HL-60 (cell line): ENCODE measurements at regions not wholly inside any gene's neighbourhood (a gene's known extent, or its start where the extent isn't known, plus 50 kb on each side); places are given as distances from the start of the nearest gene placed in this dataset.

Source experiments
- GABPA ChIP-seq: IDR thresholded peaks from 2 replicates; pipeline ENCODE4 v1.6.1; 2012; ENCODE audit warnings: low read depth
- POLR2AphosphoS5 ChIP-seq: IDR thresholded peaks from 2 replicates; pipeline ENCODE4 v1.6.1; 2012; ENCODE audit warnings: low read depth
- REST ChIP-seq: IDR thresholded peaks from 2 replicates; pipeline ENCODE4 v1.6.1; 2012; ENCODE audit warnings: low read depth; ENCODE audit not compliant: insufficient replicate concordance
- SPI1 ChIP-seq: IDR thresholded peaks from 2 replicates; pipeline ENCODE4 v1.6.1; 2012; ENCODE audit warnings: low read depth, mild to moderate bottlenecking, borderline replicate concordance
- TF ChIP-seq, protein P1 (sequence below): IDR thresholded peaks from one replicate; pipeline ENCODE4 v1.5.1; 2011; ENCODE audit warnings: low read length, control low read depth, inconsistent platforms; ENCODE audit not compliant: insufficient read depth

DNA sequence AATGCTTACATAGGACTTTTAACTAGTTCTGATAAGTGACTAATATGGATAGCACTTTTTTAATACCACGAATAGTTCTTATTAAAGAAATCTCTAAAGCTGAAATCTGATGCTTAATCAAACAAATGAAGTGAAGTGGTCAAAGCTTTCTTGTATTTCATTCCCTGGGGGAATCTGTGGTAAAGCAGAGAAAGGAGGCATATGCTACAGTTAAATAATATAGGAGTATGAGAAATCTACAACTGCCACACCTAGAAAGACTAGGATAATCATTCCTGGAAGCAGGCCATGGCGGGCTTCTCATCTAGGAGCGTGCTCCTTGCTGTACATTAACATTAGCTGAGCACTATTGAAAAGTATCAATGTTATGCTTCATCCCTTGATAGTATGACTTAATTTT is 835.7 kb downstream of the OTOL1 start:
- TF ChIP-seq, protein P1, sequence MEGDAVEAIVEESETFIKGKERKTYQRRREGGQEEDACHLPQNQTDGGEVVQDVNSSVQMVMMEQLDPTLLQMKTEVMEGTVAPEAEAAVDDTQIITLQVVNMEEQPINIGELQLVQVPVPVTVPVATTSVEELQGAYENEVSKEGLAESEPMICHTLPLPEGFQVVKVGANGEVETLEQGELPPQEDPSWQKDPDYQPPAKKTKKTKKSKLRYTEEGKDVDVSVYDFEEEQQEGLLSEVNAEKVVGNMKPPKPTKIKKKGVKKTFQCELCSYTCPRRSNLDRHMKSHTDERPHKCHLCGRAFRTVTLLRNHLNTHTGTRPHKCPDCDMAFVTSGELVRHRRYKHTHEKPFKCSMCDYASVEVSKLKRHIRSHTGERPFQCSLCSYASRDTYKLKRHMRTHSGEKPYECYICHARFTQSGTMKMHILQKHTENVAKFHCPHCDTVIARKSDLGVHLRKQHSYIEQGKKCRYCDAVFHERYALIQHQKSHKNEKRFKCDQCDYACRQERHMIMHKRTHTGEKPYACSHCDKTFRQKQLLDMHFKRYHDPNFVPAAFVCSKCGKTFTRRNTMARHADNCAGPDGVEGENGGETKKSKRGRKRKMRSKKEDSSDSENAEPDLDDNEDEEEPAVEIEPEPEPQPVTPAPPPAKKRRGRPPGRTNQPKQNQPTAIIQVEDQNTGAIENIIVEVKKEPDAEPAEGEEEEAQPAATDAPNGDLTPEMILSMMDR, result no peak
- TF ChIP-seq POLR2AphosphoS5, result no peak
- TF ChIP-seq REST, result no peak
- TF ChIP-seq GABPA, result no peak
- no peak for TF ChIP-seq SPI1
